ENCODE measurements at regions not wholly inside any gene's neighbourhood (a gene's known extent, or its start where the extent isn't known, plus 50 kb on each side); places are given as distances from the start of the nearest gene placed in this dataset.

GRCh38 chr6:132967871-132968270, 153.5 kb downstream of the RPS12 start:
- DNase-seq, result no peak
- 77 to 90% (median 88%) methylated on average over 2 of the region's 2 CpGs for whole genome bisulfite sequencing, 4 donors
- intact Hi-C loops (cut with DNase I), result no loop called here

GRCh38 chr6:132968419-132968950, 154.1 kb downstream of the RPS12 start:
- Histone ChIP-seq H3K27me3 (no peaks in the 10 kb centered on the region), H3K27ac (no peak overlapping the region), H3K4me3 (no peak overlapping the region), H3K4me1 (replicated peaks in 1 of 2) (no peaks in the 10 kb centered on the region), H3K36me3 (replicated peaks in 1 of 2) (no peaks in the 10 kb centered on the region), H3K9me3 (replicated peaks in 1 of 3) (no peaks in the 10 kb centered on the region)
- intact Hi-C loops (cut with DNase I), result no loop called here
- no peak for TF ChIP-seq CTCF (IDR thresholded peaks at IDR 0.05)
- no peak for TF ChIP-seq POLR2A (IDR thresholded peaks at IDR 0.05)
- no peak for DNase-seq
- WGBS, 4 donors, result 64 to 90% (median 76%) methylated on average over 5 of the region's 5 CpGs

More at GRCh38 chr6:132967871-132968270, 153.5 kb downstream of the RPS12 start:
- TF ChIP-seq POLR2A (IDR thresholded peaks at IDR 0.05) (no peak), CTCF (IDR thresholded peaks at IDR 0.05) (no peak)
- Histone ChIP-seq H3K9me3 (replicated peaks in 1 of 3) (no peaks in the 10 kb centered on the region), H3K4me3 (no peak overlapping the region), H3K36me3 (replicated peaks in 1 of 2) (no peaks in the 10 kb centered on the region), H3K4me1 (replicated peaks in 1 of 2) (no peaks in the 10 kb centered on the region), H3K27me3 (no peaks in the 10 kb centered on the region), H3K27ac (no peak overlapping the region)

- no peaks in the 10 kb centered on the region for H3K9me3 ChIP-seq (replicated peaks in 1 of 3)
- no peak for DNase-seq
- no peaks in the 10 kb centered on the region for H3K36me3 ChIP-seq (replicated peaks in 1 of 2)
- no peak overlapping the region for H3K27ac ChIP-seq
- H3K4me3 ChIP-seq, result no peak overlapping the region
- TF ChIP-seq CTCF (IDR thresholded peaks at IDR 0.05) (no peak), POLR2A (IDR thresholded peaks at IDR 0.05) (no peak)
- intact Hi-C loops (cut with DNase I), result no loop called here
- WGBS, 4 donors, result 15 to 32% (median 26%) methylated on average over 1 of the region's 1 CpG
- no peaks in the 10 kb centered on the region for H3K4me1 ChIP-seq (replicated peaks in 1 of 2)
- no peaks in the 10 kb centered on the region for H3K27me3 ChIP-seq
These were observed 154.8 kb downstream of the RPS12 start for GRCh38 chr6:132969196-132969595.

- TF ChIP-seq CTCF (IDR thresholded peaks at IDR 0.05) (no peak), POLR2A (IDR thresholded peaks at IDR 0.05) (no peak)
These were observed 157.3 kb downstream of the RPS12 start for GRCh38 chr6:132971676-132972075.

More at GRCh38 chr6:132971676-132972075, 157.3 kb downstream of the RPS12 start:
- H3K27me3 ChIP-seq, result no peaks in the 10 kb centered on the region
- H3K4me3 ChIP-seq, result no peak overlapping the region
- H3K27ac ChIP-seq, result no peak overlapping the region
- H3K36me3 ChIP-seq (replicated peaks in 1 of 2), result no peaks in the 10 kb centered on the region
- 75 to 89% (median 78%) methylated on average over 3 of the region's 3 CpGs for WGBS, 4 donors
- no peaks in the 10 kb centered on the region for H3K4me1 ChIP-seq (replicated peaks in 1 of 2)
- intact Hi-C loops (cut with DNase I), result no loop called here
- no peak for DNase-seq
- no peaks in the 10 kb centered on the region for H3K9me3 ChIP-seq (replicated peaks in 1 of 3)
